NCI-H2227 (cell line): ENCODE measurements at regions not wholly inside any gene's neighbourhood (a gene's known extent, or its start where the extent isn't known, plus 50 kb on each side); places are given as distances from the start of the nearest gene placed in this dataset.

ENCODE experiments used
- DNase-seq: peaks from one replicate; lab custom pipeline; 2025; ENCODE audit not compliant: unreplicated experiment; lab: John Stamatoyannopoulos, UW

DNA sequence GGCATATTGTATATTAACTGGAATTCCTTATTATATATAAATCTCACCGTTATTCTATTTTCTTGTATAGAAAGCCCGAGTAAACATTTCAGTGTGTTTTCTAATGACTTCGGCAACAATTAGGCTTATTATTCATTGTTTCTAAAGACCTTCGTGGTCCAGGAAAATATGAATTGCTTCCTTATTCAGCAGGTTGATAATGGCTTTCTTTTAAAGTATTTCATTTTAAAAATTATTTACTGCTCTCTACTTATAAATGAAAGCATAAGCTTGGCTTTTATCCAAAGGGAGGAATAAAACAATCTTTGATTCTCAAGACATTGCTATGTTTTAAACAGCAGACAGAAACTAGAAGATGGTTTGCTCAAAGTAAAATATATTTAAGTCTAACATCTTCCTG, 198.4 kb upstream of the RGS18 start:
- no peak for DNase-seq

- no peak for DNase-seq
Observed at GRCh38 chr1:191963286-191963685, 195.0 kb upstream of the RGS18 start.

DNA sequence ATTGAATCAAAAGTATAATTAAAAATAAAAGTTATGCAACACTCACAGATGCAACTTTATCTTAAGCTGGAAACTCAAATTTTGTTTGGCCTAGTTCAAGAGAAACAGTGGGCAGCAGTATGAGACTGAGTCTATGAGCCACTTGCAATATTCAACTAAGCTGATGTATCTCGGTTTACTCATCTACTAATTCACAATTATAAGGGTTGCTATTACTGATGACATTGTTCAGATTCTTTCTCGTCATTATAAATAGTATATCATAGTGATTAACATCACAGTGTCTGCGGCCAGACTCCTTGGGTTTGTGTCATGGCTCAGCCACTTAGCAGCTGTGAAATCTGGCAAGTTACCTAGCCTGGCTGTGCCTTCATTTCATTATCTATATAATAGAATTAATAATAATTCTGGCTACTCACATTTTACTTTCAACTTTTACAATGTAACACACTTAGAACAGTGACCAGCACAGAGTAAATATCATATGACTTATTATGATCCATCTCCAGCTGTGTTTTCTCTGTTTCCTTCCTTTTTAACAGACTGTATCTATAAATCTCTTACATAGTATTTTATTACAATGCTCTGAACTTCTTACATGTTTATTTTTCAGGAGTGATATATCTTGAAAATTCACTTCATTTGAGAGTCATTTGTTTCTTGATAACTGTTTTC, 194.3 kb upstream of the RGS18 start:
- DNase-seq = no peak

DNA sequence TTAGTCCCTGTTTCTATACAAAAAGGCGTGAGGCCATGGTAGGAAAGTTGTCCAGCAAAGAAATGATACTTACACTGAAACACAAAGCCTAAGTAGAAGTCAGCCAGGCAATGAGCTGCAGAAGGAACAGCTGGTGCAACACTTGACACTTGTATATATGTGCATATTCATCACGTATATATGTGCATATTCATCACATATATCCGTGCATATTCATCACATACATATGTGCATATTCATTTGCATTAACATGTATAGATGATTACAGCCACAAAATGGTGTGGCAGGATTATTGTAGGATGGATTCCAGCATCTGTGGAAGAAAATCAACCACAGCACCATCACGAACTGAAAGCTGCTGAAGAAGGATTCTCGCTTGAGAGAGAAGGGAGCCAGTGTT, 189.0 kb upstream of the RGS18 start:
- no peak for DNase-seq

DNA sequence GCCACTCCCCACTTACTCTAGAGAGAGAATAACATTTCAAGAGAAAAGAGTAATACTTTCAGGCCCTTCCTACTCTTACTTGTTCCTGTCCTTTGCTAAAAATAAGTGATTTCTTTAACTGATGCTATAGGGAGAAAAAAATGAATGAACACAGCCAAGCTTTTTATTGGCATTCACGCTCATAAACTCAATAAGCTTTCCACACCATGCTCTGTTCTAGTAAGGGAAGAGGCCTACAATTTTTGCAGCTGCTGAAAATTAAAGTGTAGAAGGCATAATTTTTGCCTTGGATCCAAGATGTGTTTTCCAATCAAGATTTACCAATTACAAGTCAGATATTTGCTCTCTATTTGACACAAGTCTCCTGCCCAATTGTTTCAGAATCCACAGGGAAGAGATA, 188.1 kb upstream of the RGS18 start:
- DNase-seq = no peak

- DNase-seq = no peak
Observed at GRCh38 chr1:191971447-191971846, 186.8 kb upstream of the RGS18 start.

- DNase-seq = no peak
Observed at GRCh38 chr1:191974004-191974403, 184.3 kb upstream of the RGS18 start.

- DNase-seq = no peak
Observed at GRCh38 chr1:191977874-191978506, 180.3 kb upstream of the RGS18 start.

GRCh38 chr1:191984856-191985255, 173.4 kb upstream of the RGS18 start:
- no peak for DNase-seq

DNA sequence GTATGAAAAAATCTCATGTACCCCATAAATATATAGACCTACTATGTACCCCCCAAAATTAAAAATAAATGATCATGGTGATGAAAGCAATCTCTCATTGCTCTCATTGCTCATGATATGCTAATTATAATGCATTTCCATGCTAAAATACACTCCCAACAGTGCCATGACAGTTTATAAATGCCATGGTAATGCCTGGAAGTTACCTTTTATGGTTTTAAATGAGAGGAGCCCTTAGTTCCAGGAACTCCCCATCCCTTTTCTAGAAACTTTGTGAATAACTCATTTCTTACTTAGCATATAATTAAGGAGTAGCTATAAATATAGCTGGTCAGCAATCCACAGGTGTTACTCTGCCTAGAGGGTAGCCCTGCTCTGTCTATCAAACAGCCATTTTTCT, 166.1 kb upstream of the RGS18 start:
- DNase-seq = no peak

DNA sequence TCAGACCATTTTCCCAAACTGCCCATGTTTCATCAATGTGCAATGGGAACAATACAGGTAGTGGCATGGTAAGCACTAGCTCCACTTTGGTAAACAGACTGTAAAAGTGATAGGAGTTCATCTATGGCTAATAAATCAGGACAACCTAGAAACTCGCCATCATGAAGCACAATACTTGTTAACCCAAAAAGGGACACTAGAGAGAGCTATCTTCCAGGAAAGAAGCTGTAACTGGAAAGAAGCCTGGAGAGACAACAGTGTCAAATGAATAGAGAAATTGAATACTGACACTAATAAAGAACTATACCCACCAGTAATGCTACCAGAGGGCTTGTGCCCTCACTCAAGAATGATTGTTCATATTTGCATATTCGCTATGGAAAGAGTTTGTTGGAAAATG, 164.7 kb upstream of the RGS18 start:
- peak; percentile 26 for DNase-seq

DNA sequence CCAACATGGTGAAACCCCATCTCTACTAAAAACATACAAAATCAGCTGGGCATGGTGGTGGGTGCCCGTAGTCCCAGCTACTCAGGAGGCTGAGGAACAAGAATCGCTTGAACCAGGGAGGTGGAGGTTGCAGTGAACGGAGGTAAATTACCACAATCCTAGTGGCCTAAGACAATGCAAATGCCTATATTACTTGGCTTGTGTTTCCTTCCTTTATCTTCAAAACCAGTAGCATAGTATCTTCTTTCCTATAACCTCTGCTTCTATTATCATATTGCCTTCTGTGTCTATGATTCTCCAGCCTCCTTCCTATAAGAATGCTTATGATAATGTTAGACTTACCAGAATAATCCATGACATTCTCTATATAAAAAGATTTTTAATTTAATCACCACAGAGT, 156.2 kb upstream of the RGS18 start:
- DNase-seq = no peak

DNA sequence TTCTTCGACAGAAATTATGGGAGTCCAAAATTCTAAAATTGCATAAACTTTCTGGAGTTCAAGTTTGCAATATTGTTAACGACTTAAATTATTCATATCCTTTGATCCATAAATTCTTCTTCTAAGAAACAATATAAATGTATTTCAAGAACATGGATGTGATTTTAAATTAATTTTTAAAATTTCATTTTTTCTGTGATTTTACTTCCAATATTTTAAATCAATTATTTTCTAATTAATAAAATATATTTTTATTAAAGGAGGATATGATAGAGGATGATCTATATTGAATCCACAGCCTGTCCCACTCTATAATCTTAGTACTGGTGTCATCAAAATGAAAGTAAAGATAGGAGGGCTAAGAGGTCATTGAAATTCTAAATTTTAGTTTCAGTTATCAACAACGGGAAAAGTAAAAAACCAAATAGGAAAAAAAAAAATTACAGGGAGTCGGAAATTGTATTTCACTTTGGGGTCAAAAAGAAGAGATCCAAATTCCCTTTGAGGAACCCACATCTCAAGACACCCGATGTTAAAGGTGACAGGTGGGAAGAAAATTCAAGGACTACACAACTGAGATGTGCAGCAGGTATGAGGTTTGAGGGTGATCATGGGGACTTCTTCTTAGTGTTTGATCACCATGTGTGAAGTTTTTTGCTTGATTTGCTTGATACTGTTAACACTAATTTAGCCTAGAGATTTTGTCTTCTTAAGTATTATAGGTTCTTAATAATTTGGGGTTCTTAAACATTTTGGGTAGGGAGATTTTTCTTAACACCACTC, 154.8 kb upstream of the RGS18 start:
- DNase-seq = no peak

DNA sequence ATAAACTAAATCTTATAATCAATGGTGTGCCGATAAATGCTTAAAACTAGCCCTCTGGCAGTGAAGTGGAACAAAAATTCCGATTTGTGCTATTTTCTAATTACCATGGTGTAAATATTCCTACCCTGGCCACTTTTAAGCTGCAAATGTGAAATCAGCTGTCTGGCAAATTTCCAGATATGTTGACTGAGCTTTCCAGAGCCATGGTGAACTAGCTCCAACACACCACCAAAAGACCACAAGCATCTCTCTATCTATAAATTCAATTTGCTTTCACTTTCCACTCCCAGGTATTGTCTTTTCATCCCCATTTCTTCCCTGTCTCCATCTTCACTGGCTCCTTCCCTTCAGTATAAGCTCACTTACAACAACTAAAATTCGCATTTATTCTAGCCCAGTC, 152.3 kb upstream of the RGS18 start:
- DNase-seq = no peak

DNA sequence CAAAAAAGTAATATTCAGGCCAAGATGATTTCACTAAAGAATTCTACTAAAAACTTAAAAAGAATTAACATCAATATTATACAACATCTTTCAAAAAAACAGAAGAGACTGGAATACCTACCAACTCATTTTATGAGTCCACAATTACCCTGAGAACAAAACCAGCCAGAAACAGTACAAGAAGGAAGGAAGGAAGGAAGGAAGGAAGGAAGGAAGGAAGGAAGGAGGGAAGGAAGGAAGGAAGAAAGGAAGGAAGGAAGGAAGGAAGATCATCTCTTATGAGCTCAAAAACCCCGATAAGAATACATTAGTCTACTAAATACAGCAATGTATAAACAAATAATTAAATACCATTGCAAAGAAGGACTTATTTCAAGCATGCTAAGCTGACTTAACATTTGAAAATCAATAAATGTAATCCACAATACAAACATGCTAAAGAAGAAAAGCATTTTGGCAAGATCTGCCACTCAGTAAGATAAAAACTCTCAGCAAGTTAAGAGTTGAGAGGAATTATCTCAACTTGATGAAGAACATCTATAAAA, 149.9 kb upstream of the RGS18 start:
- DNase-seq = no peak

DNA sequence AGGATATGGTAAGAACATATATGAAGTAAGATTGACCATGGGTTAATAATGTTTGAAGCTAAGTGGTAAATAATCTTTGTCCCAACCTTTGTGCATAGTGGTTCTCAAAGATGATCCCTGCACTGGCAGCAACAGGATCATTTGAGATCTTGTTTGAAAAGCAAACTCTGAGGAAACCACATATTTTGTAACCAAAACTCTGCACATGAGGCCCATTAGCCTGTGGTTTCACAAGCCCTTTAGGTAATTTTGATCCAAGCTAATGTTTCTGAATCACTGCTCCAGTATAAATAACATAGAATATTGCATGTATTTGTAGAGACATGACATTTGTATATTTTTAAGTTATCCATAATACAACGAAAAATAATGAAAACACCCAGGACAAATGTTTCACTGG, 147.9 kb upstream of the RGS18 start:
- DNase-seq = no peak

DNA sequence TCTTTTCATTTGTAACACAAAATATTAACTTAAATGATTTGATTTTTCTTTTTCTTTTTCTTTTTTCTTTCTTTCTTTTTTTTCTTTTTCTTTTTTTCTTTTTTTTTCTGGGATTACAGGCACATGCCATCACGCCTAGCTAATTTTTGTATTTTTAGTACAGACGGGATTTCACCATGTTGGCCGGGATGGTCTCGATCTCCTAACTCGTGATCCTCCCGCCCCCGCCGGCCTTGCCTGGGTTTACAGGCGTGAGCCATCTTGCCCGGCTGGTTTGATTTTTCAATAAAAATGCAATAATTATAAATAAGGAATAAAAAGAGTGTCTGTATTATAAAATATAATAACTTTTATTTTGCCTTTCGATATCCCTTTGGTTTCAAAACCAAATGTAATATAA, 146.7 kb upstream of the RGS18 start:
- DNase-seq = no peak

DNA sequence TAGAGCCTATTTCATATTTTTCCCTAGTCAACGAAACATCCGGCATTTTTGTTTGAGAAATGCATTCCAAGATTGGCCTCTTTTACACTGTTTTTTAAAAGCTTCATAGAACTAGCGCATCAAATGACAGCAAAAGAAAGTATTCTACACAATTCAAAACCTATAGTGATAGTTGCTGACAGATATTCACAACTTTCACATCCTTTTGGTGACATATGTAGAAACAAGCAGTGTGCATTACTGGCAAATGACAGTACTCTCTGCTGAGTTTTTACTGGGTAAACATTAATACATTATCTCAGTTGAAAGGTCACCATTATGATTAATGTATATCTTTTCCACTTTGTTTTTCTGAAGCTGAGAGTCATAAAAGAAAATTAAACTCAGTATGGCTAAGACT, 135.4 kb upstream of the RGS18 start:
- no peak for DNase-seq

- no peak for DNase-seq
Observed at GRCh38 chr1:192024881-192025280, 133.4 kb upstream of the RGS18 start.

DNA sequence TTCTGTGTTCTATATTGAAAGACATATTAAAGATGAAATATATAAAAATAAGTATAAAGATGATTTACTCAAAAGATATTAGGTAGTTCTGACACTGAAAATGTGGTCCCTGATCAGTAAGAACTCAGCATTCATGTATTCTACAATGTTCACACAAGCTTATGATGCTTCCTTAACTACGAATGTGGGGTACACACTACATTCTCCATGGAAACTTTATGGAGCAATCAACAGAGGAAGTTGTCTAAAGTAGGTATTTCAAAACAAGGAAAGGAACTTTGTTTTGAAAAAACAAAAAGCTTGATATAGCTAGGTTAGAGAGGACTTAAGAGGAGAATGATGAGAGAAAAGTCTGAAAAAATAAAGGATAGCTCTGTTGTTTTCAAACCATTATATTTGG, 119.7 kb upstream of the RGS18 start:
- DNase-seq = no peak

GRCh38 chr1:192045131-192045530, 113.1 kb upstream of the RGS18 start:
- no peak for DNase-seq

DNA sequence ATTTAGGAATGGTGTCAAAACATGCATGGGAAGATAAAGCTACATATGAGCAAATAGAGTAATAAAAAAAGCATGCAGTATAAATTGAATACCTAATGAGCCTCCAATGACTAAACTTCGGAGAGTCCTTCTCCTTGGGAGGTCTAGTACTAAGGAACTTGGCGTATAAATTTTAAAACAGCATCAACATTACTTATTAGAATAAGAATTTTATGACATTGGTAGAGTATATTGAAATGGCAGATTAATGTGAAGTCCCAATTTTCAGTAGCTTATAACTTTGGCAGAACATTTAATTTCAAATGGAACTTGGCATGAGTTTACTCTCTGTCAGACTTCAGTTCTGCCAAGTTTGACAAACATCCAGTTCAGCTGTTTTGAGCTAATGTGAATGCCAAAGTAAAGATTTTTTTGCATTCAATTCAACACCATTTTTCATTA, 104.7 kb upstream of the RGS18 start:
- no peak for DNase-seq
